ENCODE measurements at regions not wholly inside any gene's neighbourhood (a gene's known extent, or its start where the extent isn't known, plus 50 kb on each side); places are given as distances from the start of the nearest gene placed in this dataset.
"Not testable (repeated sequence)": the region's sequence is repeated elsewhere in the genome, so short reads cannot be mapped to it uniquely, and the experiment has no call there.

GRCh38 chr14:25322784-25323183 lies 272.8 kb upstream of the STXBP6 start:
- no peak for DNase-seq (ENCODE audit: low read depth in 2 of 2)

DNA sequence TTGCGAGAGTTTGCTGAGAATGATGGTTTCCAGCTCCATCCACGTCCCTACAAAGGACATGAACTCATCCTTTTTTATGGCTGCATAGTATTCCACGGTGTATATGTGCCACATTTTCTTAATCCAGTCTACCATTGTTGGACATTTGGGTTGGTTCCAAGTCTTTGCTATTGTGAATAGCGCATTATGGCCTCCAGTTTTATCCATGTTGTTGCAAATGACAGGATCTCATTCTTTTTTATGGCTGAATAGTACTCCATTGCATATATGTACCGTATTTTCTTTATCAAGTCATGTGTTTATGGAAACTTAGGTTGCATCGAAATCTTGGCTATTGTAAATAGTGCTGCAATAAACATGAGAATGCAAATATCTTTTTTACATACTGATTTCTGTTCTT lies 266.1 kb upstream of the STXBP6 start:
- DNase-seq (ENCODE audit: low read depth in 2 of 2): not testable (repeated sequence)

DNA sequence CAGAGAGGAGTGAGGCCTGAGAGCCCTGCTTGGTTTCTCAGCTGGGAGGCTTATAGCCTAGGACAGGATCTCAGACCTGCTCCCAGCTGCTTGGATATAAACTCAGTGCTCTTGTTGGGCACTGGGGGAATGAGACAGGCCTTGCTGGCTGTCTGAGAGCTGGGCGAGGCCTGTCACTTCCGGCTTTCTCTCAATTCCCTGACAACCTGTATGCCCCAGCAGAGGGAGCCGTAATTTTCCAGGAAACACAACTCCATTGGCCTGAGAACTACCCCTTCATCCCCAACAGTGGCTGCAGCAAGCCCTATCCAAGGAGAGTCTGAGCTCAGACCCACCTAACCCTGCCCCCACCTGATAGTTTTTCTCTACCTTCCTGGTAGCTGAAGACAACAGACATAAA lies 258.3 kb upstream of the STXBP6 start:
- no peak for DNase-seq (ENCODE audit: low read depth in 2 of 2)

DNA sequence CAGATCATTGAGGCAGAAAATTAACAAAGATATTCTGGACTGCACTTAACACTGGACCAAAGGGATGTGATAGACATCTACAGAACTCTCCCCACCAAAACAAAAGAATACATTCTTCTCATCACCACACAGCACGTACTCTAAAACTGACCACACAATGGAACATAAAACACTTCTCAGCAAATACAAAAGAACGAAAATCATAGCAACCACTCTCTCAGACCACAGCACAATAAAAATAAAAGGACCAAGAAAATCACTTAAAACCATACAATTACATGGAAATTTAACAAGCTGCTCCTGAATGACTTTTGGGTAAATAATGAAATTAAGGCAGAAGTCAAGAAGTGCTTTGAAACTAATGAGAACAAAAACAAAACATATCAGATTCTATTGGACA lies 254.0 kb upstream of the STXBP6 start:
- no peak for DNase-seq (ENCODE audit: low read depth in 2 of 2)

DNA sequence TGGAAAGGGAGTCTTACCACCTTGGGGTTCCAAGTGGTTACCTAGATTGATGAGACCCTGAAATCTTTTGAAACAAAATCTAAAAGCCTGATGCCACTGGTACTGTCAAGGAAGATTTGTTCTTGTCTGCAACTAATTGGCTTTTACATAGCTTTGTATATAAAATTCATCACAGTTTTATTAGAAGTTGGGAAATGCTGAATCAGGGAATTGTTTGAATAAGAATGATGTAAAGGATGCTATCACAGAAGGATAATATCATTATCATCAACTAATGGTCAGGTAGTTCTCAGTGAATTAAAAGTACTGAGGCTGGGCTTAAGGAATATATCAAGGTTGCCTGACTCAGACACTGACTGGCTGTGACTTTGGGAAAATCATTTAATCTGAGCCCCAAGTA lies 248.3 kb upstream of the STXBP6 start:
- no peak for DNase-seq (ENCODE audit: low read depth in 2 of 2)

GRCh38 chr14:25290154-25290553 lies 240.2 kb upstream of the STXBP6 start:
- not testable (repeated sequence) for DNase-seq (ENCODE audit: low read depth in 2 of 2)

- DNase-seq (ENCODE audit: low read depth in 2 of 2): no peak
Measured at GRCh38 chr14:25274529-25274928, 224.6 kb upstream of the STXBP6 start.

DNA sequence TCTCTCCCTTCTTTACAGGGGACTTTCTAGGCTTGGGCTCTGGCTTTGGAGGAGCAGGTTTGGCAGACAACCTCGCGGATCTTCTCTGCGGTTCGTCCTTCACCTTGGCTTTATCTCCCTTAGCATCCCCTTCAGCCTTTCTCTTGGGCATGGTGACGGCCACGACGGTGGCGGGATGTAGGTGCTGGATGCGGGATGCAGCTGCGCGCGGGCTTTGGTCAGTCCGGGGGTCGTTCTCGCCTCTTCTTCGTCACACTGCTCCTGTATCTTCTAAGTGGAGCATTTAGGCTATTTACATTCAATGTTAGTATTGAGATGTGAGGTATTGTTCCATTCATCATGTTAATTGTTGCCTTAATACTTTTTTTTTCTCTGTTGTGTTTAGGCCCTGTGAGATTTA lies 217.2 kb upstream of the STXBP6 start:
- DNase-seq (ENCODE audit: low read depth in 2 of 2): no peak

GRCh38 chr14:25259470-25259869 lies 209.5 kb upstream of the STXBP6 start:
- DNase-seq (ENCODE audit: low read depth in 2 of 2): no peak

GRCh38 chr14:25252793-25253192 lies 202.8 kb upstream of the STXBP6 start:
- no peak for DNase-seq (ENCODE audit: low read depth in 2 of 2)

GRCh38 chr14:25250516-25250915 lies 200.6 kb upstream of the STXBP6 start:
- no peak for DNase-seq (ENCODE audit: low read depth in 2 of 2)

- no peak for DNase-seq (ENCODE audit: low read depth in 2 of 2)
Measured at GRCh38 chr14:25247609-25248008, 197.7 kb upstream of the STXBP6 start.

- DNase-seq (ENCODE audit: low read depth in 2 of 2): no peak
Measured at GRCh38 chr14:25246751-25247150, 196.8 kb upstream of the STXBP6 start.

GRCh38 chr14:25239170-25239569 lies 189.2 kb upstream of the STXBP6 start:
- DNase-seq (ENCODE audit: low read depth in 2 of 2): no peak

- DNase-seq (ENCODE audit: low read depth in 2 of 2): no peak
Measured at GRCh38 chr14:25237845-25238244, 187.9 kb upstream of the STXBP6 start.

GRCh38 chr14:25233613-25234012 lies 183.7 kb upstream of the STXBP6 start:
- no peak for DNase-seq (ENCODE audit: low read depth in 2 of 2)

DNA sequence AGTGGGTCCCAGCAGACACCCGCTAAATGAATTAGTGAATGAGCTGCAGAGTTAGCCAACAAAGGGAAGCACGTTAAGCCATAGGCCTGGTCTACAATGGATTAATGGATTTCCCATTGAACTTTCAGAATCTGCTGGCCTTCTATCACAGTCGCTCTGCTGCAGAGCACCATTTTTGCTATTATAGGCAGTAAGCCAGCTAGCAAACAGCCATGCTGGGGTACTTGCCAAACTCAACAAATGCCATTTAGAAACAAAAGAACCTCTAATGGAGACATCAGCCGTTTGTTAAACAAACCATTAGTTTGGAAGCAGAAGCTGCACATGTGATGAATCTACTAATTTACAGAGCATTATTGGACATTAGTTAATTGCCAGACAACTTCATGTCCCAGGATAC lies 181.1 kb upstream of the STXBP6 start:
- DNase-seq (ENCODE audit: low read depth in 2 of 2): no peak

DNA sequence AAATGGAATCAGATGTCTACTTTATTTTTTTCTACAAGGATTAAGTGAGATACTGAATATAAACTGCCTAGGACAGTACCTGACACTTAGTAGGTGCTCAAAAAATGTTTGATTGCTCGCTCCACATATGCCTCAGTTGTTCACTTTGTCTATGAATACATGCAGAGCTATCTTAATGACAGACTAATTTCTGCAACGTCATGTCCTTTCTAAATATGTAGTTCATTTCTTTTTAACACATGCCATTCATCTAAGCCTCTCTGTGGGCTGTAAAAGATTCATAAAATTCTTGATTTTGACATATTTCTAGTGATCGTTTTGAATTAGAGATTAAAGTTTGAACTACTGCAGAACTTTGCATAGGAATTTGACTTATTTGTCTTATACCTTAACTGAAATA lies 176.3 kb upstream of the STXBP6 start:
- no peak for DNase-seq (ENCODE audit: low read depth in 2 of 2)

DNA sequence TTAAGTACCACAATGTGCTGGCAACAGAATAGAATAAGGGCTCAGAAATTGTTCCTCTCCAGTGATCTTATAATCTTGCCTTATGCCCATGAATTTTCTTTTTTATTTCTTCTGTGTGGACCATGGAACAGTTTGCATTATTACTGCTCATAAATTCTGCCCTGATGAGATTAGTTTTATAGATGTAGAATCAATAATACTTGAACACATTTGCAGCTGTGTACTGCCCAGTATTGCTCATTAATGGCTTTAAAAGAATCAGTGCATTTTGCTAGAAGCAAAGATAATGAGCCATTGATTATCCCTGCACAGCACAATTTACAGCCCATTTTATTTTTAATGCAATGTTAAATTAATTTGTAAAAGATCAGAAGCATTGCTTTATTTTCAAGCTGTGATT lies 172.3 kb upstream of the STXBP6 start:
- DNase-seq (ENCODE audit: low read depth in 2 of 2): no peak

GRCh38 chr14:25220514-25220913 lies 170.6 kb upstream of the STXBP6 start:
- DNase-seq (ENCODE audit: low read depth in 2 of 2): no peak

DNA sequence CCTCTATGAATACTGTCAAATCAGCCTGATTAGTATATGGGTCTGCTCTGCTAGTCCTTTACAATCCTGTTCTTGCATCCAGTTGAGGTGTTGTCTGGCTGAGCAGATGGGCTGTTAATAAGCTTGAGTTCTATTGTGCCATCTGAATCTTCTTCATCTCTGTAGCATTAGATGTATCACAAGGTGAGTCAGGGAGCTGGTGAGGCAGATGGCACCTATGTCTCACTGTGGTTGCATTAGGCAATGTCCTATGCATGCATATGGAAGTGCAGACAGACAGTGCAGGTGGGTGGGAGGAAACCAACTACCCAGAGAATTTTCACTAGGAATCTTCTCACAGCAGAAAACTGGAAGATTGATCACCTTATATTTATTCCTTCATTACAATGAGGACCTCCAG lies 165.7 kb upstream of the STXBP6 start:
- DNase-seq (ENCODE audit: low read depth in 2 of 2): no peak

GRCh38 chr14:25197885-25198284 lies 147.9 kb upstream of the STXBP6 start:
- no peak for DNase-seq (ENCODE audit: low read depth in 2 of 2)

- no peak for DNase-seq (ENCODE audit: low read depth in 2 of 2)
Measured at GRCh38 chr14:25180221-25180620, 130.3 kb upstream of the STXBP6 start.

- DNase-seq (ENCODE audit: low read depth in 2 of 2): no peak
Measured at GRCh38 chr14:25178255-25178654, 128.3 kb upstream of the STXBP6 start.

Data from stimulated activated CD8-positive, alpha-beta memory T cell treated with anti-CD3 and anti-CD28 coated beads, Interleukin-15, amount 100 ng/mL, for 48 hours (primary cell).